PC-3 (cell line): ENCODE measurements at regions not wholly inside any gene's neighbourhood (a gene's known extent, or its start where the extent isn't known, plus 50 kb on each side); places are given as distances from the start of the nearest gene placed in this dataset.

Experiments used
- ATAC-seq: fragments of 200-7000 bp; cut with Tn5 transposase; 2 replicates; pipeline ENCODE4 v1.9.1; 2020; ENCODE audit warnings: mild to moderate bottlenecking, moderate library complexity
- BruUV-seq: library from RNA; stranded (reverse); fragments of 400-500 nt; replicated peaks from 2 replicates; lab custom pipeline; 2021; lab: Mats Ljungman, UMichigan
- CTCF ChIA-PET: fragments of 300-600 bp; sonication (Branson Sonifier 250); formaldehyde crosslinking; loops from one replicate; lab custom pipeline; 2022; ENCODE audit warnings: antibody characterized with exemption; lab: Charles Lee
- POLR2A ChIA-PET: fragments of 300-600 bp; sonication (Branson Sonifier 250); formaldehyde crosslinking; loops from one replicate; lab custom pipeline; 2022; ENCODE audit warnings: antibody characterized with exemption; ENCODE audit not compliant: unreplicated experiment; lab: Charles Lee
- DNase-seq: peaks from one replicate; pipeline ENCODE4 v3.0.0-alpha.2; 2015
- H2AFZ ChIP-seq: fragments of 300-600 bp; sonication (generic); 2 replicates; pipeline ENCODE4 v1.6.0; 2016; ENCODE audit warnings: antibody characterized with exemption, low read length
- H3F3A ChIP-seq: fragments of 300-600 bp; sonication (generic); one replicate; pipeline ENCODE4 v1.6.0; 2017; ENCODE audit warnings: antibody characterized with exemption, low read length, control low read depth, mild to moderate bottlenecking; ENCODE audit not compliant: unreplicated experiment
- H3K27ac ChIP-seq: fragments of 300-600 bp; sonication (generic); 2 replicates; pipeline ENCODE4 v1.5.1; 2016; ENCODE audit warnings: mild to moderate bottlenecking, low read length
- H3K27me3 ChIP-seq: fragments of 300-600 bp; sonication (generic); 2 replicates; pipeline ENCODE4 v1.6.1; 2016; ENCODE audit warnings: low read length, mixed read lengths
- H3K36me3 ChIP-seq: fragments of 300-600 bp; sonication (generic); 2 replicates; pipeline ENCODE4 v1.6.1; 2016; ENCODE audit warnings: low read depth, mixed run types, low read length, mixed read lengths
- H3K4me1 ChIP-seq: fragments of 300-600 bp; sonication (generic); 2 replicates; pipeline ENCODE4 v1.5.1; 2016; ENCODE audit warnings: low read length; ENCODE audit not compliant: insufficient read depth
- H3K4me2 ChIP-seq: fragments of 300-600 bp; sonication (generic); 2 replicates; pipeline ENCODE4 v1.6.0; 2016; ENCODE audit warnings: low read length
- H3K4me3 ChIP-seq: fragments of 300-600 bp; sonication (generic); 2 replicates; pipeline ENCODE4 v1.5.1; 2016; ENCODE audit warnings: mild to moderate bottlenecking, low read length, mixed read lengths
- H3K79me2 ChIP-seq: fragments of 300-600 bp; sonication (generic); 2 replicates; pipeline ENCODE4 v1.6.1; 2017; ENCODE audit warnings: low read length, mixed read lengths
- H3K9ac ChIP-seq: fragments of 300-600 bp; sonication (generic); 2 replicates; pipeline ENCODE4 v1.6.0; 2016; ENCODE audit warnings: mild to moderate bottlenecking, low read length
- H3K9me2 ChIP-seq: fragments of 300-600 bp; sonication (generic); replicated peaks from 2 replicates; pipeline ENCODE4 v1.6.1; 2016; ENCODE audit warnings: mixed run types, low read length, mixed read lengths
- H3K9me3 ChIP-seq: fragments of 300-600 bp; sonication (generic); 2 replicates; pipeline ENCODE4 v1.6.1; 2016; ENCODE audit warnings: low read length, mixed read lengths
- H4K20me1 ChIP-seq: fragments of 300-600 bp; sonication (generic); 2 replicates; pipeline ENCODE4 v1.6.1; 2016; ENCODE audit warnings: low read length, mixed read lengths
- EZH2 ChIP-seq: fragments of 300-600 bp; sonication (generic); IDR thresholded peaks from one replicate; pipeline ENCODE4 v1.6.1; 2017; ENCODE audit warnings: antibody characterized with exemption, mild to moderate bottlenecking, low read length; ENCODE audit not compliant: unreplicated experiment
- EZH2phosphoT487 ChIP-seq: fragments of 300-600 bp; sonication (generic); IDR thresholded peaks from 2 replicates; pipeline ENCODE4 v1.6.1; 2018; ENCODE audit warnings: mild to moderate bottlenecking, antibody characterized with exemption, low read length, borderline replicate concordance
- intact Hi-C: fragments of 100-400 bp; cut with micrococcal nuclease; formaldehyde crosslinking; loops from 2 replicates; pipeline ENCODE4 v1.9.0; 2023
- TF ChIP-seq, protein P1 (sequence below): fragments of 300-600 bp; sonication (generic); conservative IDR thresholded peaks from 2 replicates; pipeline ENCODE4 v1.5.1; 2017; ENCODE audit warnings: antibody characterized with exemption, low read depth, mild to moderate bottlenecking, low read length

- H3K9me3 ChIP-seq: no peaks in the 10 kb centered on the region
- no peak overlapping the region for H3K9ac ChIP-seq
- no TSS peak for BruUV-seq
- H4K20me1 ChIP-seq: no peaks in the 10 kb centered on the region
- no peak for TF ChIP-seq EZH2phosphoT487
- TF ChIP-seq, protein P1, sequence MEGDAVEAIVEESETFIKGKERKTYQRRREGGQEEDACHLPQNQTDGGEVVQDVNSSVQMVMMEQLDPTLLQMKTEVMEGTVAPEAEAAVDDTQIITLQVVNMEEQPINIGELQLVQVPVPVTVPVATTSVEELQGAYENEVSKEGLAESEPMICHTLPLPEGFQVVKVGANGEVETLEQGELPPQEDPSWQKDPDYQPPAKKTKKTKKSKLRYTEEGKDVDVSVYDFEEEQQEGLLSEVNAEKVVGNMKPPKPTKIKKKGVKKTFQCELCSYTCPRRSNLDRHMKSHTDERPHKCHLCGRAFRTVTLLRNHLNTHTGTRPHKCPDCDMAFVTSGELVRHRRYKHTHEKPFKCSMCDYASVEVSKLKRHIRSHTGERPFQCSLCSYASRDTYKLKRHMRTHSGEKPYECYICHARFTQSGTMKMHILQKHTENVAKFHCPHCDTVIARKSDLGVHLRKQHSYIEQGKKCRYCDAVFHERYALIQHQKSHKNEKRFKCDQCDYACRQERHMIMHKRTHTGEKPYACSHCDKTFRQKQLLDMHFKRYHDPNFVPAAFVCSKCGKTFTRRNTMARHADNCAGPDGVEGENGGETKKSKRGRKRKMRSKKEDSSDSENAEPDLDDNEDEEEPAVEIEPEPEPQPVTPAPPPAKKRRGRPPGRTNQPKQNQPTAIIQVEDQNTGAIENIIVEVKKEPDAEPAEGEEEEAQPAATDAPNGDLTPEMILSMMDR: peak; percentile 49
- H3K4me2 ChIP-seq: no peak overlapping the region
- H3K27ac ChIP-seq: no peak overlapping the region
- no peaks in the 10 kb centered on the region for H3K36me3 ChIP-seq
- intact Hi-C loops: loop anchor here (10.0 kb wide), 1 partner anchor 49 kb away; no protein-coding TSS in a partner anchor
- no peaks in the 10 kb centered on the region for H3K79me2 ChIP-seq
- no peaks in the 10 kb centered on the region for H3F3A ChIP-seq
- no peaks in the 10 kb centered on the region for H3K4me1 ChIP-seq
- H2AFZ ChIP-seq: no peak overlapping the region
- DNase-seq: no peak
- ChIA-PET POLR2A (no interaction called here), CTCF (no interaction called here)
- no peak for ATAC-seq
- no peaks in the 10 kb centered on the region for H3K9me2 ChIP-seq
- H3K4me3 ChIP-seq: no peak overlapping the region
- no peaks in the 10 kb centered on the region for H3K27me3 ChIP-seq
These were observed 85.4 kb upstream of the WARS2 start for GRCh38 chr1:119225831-119226230.

- ATAC-seq (no peak), DNase-seq (no peak)
- Histone ChIP-seq H4K20me1 (no peaks in the 10 kb centered on the region), H3K79me2 (no peaks in the 10 kb centered on the region), H3K4me2 (no peak overlapping the region), H3K27me3 (no peaks in the 10 kb centered on the region), H3K36me3 (no peaks in the 10 kb centered on the region), H3K9me3 (no peaks in the 10 kb centered on the region), H3K9ac (no peak overlapping the region), H3F3A (no peaks in the 10 kb centered on the region), H3K4me1 (no peaks in the 10 kb centered on the region), H3K4me3 (no peak overlapping the region), H3K9me2 (no peaks in the 10 kb centered on the region), H2AFZ (no peak overlapping the region), H3K27ac (no peak overlapping the region)
- CTCF ChIA-PET: no interaction called here
- POLR2A ChIA-PET: no interaction called here
- no TSS peak for BruUV-seq
- no peak for TF ChIP-seq EZH2phosphoT487
- intact Hi-C loops: loop anchor here (10.0 kb wide), 1 partner anchor 48 kb away; no protein-coding TSS in a partner anchor
These were observed 85.9 kb upstream of the WARS2 start for GRCh38 chr1:119226321-119226720.

DNA sequence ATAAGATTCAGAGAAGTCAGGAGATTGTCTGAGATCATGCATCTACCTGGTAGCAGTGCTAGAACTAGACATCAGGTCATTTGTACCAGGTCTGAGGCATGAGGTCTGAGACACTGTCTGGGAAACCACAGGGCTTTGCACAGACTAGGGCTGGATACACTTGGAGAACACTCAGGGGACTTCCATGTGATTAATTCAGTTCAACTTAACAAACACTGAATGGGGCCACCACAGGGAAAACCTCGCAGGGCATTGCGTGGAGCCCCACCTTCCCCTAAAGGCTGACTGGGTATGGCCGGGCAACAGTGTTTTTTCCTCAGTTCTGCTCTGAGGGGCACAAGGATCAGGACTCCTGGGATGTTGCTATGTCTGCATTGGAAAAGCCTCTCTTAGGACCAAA, 86.5 kb upstream of the WARS2 start:
- ChIA-PET POLR2A (no interaction called here), CTCF (no interaction called here)
- H4K20me1 ChIP-seq: no peaks in the 10 kb centered on the region
- intact Hi-C loops: loop anchor here (10.0 kb wide), 1 partner anchor 48 kb away; no protein-coding TSS in a partner anchor
- H3K4me2 ChIP-seq: no peak overlapping the region
- no peak overlapping the region for H3K9ac ChIP-seq
- no TSS peak for BruUV-seq
- H3K4me3 ChIP-seq: no peak overlapping the region
- ATAC-seq (no peak), DNase-seq (no peak)
- no peaks in the 10 kb centered on the region for H3K4me1 ChIP-seq
- no peak overlapping the region for H2AFZ ChIP-seq
- H3K36me3 ChIP-seq: no peaks in the 10 kb centered on the region
- TF ChIP-seq, protein P1: no peak
- TF ChIP-seq EZH2phosphoT487 (no peak), EZH2 (no peak)
- no peak overlapping the region for H3K27ac ChIP-seq
- H3K9me3 ChIP-seq: no peaks in the 10 kb centered on the region
- no peaks in the 10 kb centered on the region for H3F3A ChIP-seq
- H3K27me3 ChIP-seq: no peaks in the 10 kb centered on the region
- no peaks in the 10 kb centered on the region for H3K79me2 ChIP-seq
- no peaks in the 10 kb centered on the region for H3K9me2 ChIP-seq
